A673 (cell line): ENCODE measurements at regions not wholly inside any gene's neighbourhood (a gene's known extent, or its start where the extent isn't known, plus 50 kb on each side); places are given as distances from the start of the nearest gene placed in this dataset.

Experiments used
- BruUV-seq: library from RNA; stranded (reverse); fragments of 400-500 nt; replicated peaks from 2 replicates; lab custom pipeline; 2021; lab: Mats Ljungman, UMichigan
- CTCF ChIA-PET: fragments of 300-600 bp; sonication (Branson Sonifier 250); formaldehyde crosslinking; loops from one replicate; lab custom pipeline; 2022; ENCODE audit warnings: antibody characterized with exemption; lab: Charles Lee
- POLR2A ChIA-PET: fragments of 300-600 bp; sonication (Branson Sonifier 250); formaldehyde crosslinking; loops from one replicate; lab custom pipeline; 2022; ENCODE audit warnings: antibody characterized with exemption; ENCODE audit not compliant: low non-redundant PET; lab: Charles Lee
- DNase-seq: peaks from one replicate; pipeline ENCODE4 v3.0.0-alpha.2; 2015; ENCODE audit warnings: low spot score
- H3K27ac ChIP-seq: fragments of 200-600 bp; sonication (generic); 2 replicates; pipeline ENCODE4 v1.5.1; 2016; ENCODE audit warnings: mixed run types, low read depth, mild to moderate bottlenecking, mixed read lengths, antibody characterized with exemption, low read length; ENCODE audit not compliant: poor library complexity, severe bottlenecking
- H3K27me3 ChIP-seq: fragments of 200-600 bp; sonication (generic); replicated peaks from 2 replicates; pipeline ENCODE4 v1.6.1; 2017; ENCODE audit warnings: mixed run types, low read depth, mild to moderate bottlenecking, mixed read lengths, antibody characterized with exemption, low read length; ENCODE audit not compliant: insufficient read depth, poor library complexity
- H3K36me3 ChIP-seq: fragments of 200-600 bp; sonication (generic); 2 replicates; pipeline ENCODE4 v1.6.1; 2016; ENCODE audit warnings: mixed run types, mild to moderate bottlenecking, mixed read lengths, antibody characterized with exemption, low read length; ENCODE audit not compliant: insufficient read depth, poor library complexity, severe bottlenecking
- H3K4me1 ChIP-seq: fragments of 200-600 bp; sonication (generic); 2 replicates; pipeline ENCODE4 v1.6.1; 2017; ENCODE audit warnings: mixed run types, mild to moderate bottlenecking, mixed read lengths, antibody characterized with exemption, low read length; ENCODE audit not compliant: insufficient read depth, poor library complexity, severe bottlenecking
- H3K4me3 ChIP-seq: fragments of 200-600 bp; sonication (generic); 2 replicates; pipeline ENCODE4 v1.5.1; 2016; ENCODE audit warnings: low read depth, mixed run types, mild to moderate bottlenecking, mixed read lengths, low read length; ENCODE audit not compliant: poor library complexity, severe bottlenecking
- H3K9me3 ChIP-seq: fragments of 200-600 bp; sonication (generic); 2 replicates; pipeline ENCODE4 v1.6.1; 2016; ENCODE audit warnings: mixed run types, low read depth, mild to moderate bottlenecking, mixed read lengths, antibody characterized with exemption, low read length; ENCODE audit not compliant: poor library complexity, severe bottlenecking
- EZH2 ChIP-seq: fragments of 200-600 bp; sonication (generic); IDR thresholded peaks from 2 replicates; pipeline ENCODE4 v1.6.1; 2017; ENCODE audit warnings: borderline replicate concordance, low read depth, mild to moderate bottlenecking, mixed read lengths, antibody characterized with exemption, low read length; ENCODE audit not compliant: poor library complexity, severe bottlenecking
- intact Hi-C: fragments of 100-400 bp; cut with micrococcal nuclease; formaldehyde crosslinking; loops from one replicate; pipeline ENCODE4 v1.10.0; 2022; ENCODE audit not compliant: unreplicated experiment
- TF ChIP-seq, protein P1 (sequence below): fragments of 300-800, 200-600 bp; sonication (generic); conservative IDR thresholded peaks from 2 replicates; pipeline ENCODE4 v1.5.1; 2017; ENCODE audit warnings: low read depth, mild to moderate bottlenecking, antibody characterized with exemption, low read length, moderate library complexity, mixed read lengths

DNA sequence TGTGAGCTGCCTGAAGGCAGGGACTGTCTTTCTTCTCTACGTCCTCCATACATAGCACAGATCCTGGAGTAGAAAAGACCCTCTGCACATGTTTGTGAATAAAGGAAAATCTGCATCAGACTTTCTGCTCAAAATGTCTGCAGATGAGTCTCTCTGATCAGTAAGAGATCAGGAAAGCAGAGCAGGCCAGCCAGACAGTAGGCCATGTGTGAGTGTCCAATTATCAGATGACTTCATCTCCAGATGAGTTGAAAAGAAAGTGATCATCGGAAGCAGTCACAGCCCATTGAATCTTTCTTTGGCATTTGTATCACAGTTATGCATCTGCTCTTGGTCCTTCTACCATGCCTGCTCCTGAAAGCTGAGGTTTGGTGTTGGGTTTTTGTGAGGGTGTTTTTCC, 298.7 kb upstream of the NCAM1 start:
- Histone ChIP-seq H3K27me3 (no peaks in the 10 kb centered on the region), H3K27ac (no peak overlapping the region), H3K4me3 (no peak overlapping the region), H3K9me3 (no peaks in the 10 kb centered on the region), H3K36me3 (no peaks in the 10 kb centered on the region), H3K4me1 (peaks cover 2% of the 10 kb centered on the region)
- no TSS peak for BruUV-seq
- TF ChIP-seq, protein P1, sequence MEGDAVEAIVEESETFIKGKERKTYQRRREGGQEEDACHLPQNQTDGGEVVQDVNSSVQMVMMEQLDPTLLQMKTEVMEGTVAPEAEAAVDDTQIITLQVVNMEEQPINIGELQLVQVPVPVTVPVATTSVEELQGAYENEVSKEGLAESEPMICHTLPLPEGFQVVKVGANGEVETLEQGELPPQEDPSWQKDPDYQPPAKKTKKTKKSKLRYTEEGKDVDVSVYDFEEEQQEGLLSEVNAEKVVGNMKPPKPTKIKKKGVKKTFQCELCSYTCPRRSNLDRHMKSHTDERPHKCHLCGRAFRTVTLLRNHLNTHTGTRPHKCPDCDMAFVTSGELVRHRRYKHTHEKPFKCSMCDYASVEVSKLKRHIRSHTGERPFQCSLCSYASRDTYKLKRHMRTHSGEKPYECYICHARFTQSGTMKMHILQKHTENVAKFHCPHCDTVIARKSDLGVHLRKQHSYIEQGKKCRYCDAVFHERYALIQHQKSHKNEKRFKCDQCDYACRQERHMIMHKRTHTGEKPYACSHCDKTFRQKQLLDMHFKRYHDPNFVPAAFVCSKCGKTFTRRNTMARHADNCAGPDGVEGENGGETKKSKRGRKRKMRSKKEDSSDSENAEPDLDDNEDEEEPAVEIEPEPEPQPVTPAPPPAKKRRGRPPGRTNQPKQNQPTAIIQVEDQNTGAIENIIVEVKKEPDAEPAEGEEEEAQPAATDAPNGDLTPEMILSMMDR: no peak
- TF ChIP-seq EZH2: no peak
- intact Hi-C loops: no loop called here
- POLR2A ChIA-PET: no interaction called here
- CTCF ChIA-PET: no interaction called here
- DNase-seq: no peak

DNA sequence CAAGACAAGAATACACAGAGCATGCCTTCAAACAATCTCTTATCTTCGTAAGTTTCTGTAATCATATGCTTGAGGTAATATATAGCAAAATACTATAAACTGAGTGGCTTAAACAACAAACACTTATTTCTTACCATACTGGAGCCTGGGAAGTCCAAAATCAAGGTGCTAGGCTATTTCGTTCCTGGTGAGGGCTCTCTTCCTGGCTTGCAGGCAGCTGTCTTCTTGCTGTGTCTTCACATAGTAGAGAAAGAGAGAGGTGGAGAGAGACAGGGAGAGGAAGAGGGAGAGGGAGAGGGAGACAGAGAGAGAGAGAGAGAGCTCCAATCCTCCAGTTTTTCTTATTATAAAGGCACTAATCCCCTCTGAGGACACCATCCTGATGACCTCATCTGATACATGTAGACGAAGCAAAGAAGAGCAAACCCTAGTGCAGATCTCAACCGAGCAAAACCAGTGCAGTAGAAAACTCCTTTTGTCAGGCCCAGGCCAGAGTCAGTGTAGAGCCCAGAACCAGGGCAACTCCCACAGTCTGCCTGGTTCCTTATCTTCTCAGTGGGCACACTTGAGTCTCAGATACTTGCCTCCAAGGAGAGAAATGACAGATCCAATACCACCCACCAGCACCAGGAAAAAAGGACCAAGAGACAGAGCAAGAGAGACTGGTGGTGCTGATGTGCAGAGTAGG, 297.1 kb upstream of the NCAM1 start:
- intact Hi-C loops: no loop called here
- no peaks in the 10 kb centered on the region for H3K36me3 ChIP-seq
- H3K4me1 ChIP-seq: no peaks in the 10 kb centered on the region
- no peak for DNase-seq
- ChIA-PET CTCF (no interaction called here), POLR2A (no interaction called here)
- BruUV-seq: no TSS peak
- H3K27ac ChIP-seq: no peak overlapping the region
- TF ChIP-seq, protein P1: no peak
- no peak overlapping the region for H3K4me3 ChIP-seq
- no peaks in the 10 kb centered on the region for H3K9me3 ChIP-seq
- H3K27me3 ChIP-seq: no peaks in the 10 kb centered on the region

DNA sequence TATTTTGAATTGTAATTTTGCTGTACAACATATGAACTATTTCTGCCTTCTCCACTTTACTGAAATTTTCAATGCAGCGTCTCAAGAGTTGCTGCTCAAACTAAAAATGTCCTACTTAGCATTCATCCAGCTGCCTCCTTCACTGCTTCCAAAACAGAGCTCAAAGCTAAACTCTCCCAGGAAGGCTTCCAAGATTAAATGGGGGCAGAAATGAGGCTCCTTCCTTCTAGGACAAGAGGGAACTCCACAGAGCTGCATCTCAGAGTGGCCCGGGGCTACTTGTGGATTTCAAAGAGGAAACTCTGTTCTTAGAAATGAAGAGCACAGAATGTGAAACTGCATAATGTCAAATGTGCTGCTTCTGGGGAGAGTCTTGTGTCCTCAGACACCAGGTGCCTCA, 295.9 kb upstream of the NCAM1 start:
- POLR2A ChIA-PET: no interaction called here
- CTCF ChIA-PET: no interaction called here

More for the DNA sequence above, 295.9 kb upstream of the NCAM1 start:
- Histone ChIP-seq H3K36me3 (no peaks in the 10 kb centered on the region), H3K4me1 (no peaks in the 10 kb centered on the region), H3K4me3 (no peak overlapping the region), H3K9me3 (no peaks in the 10 kb centered on the region), H3K27ac (no peak overlapping the region), H3K27me3 (no peaks in the 10 kb centered on the region)
- DNase-seq: no peak
- no TSS peak for BruUV-seq
- TF ChIP-seq, protein P1: no peak
- no peak for TF ChIP-seq EZH2
- intact Hi-C loops: no loop called here
